NCI-H187 (cell line): ENCODE measurements at regions not wholly inside any gene's neighbourhood (a gene's known extent, or its start where the extent isn't known, plus 50 kb on each side); places are given as distances from the start of the nearest gene placed in this dataset.
"Not testable (repeated sequence)": the region's sequence is repeated elsewhere in the genome, so short reads cannot be mapped to it uniquely, and the experiment has no call there.

ENCODE experiments used
- DNase-seq, 2 experiments: peaks; one replicate each; lab custom pipeline; 2025; lab: John Stamatoyannopoulos, UW

GRCh38 chr6:22208026-22208425, 88.8 kb downstream of the PRL start:
- no peak for DNase-seq

- no peak for DNase-seq
Measured at GRCh38 chr6:22214314-22214713, 82.5 kb downstream of the PRL start.

- DNase-seq, result not testable (repeated sequence)
Measured at GRCh38 chr6:22215474-22215873, 81.4 kb downstream of the PRL start.

- DNase-seq, result no peak
Measured at GRCh38 chr6:22218410-22218809, 78.4 kb downstream of the PRL start.

- DNase-seq, result no peak
Measured at GRCh38 chr6:22219925-22220324, 76.9 kb downstream of the PRL start.

GRCh38 chr6:22221211-22221610, 75.6 kb downstream of the PRL start:
- DNase-seq, result no peak

- DNase-seq, result no peak
Measured at GRCh38 chr6:22221630-22222029, 75.2 kb downstream of the PRL start.

- DNase-seq, result no peak
Measured at GRCh38 chr6:22222469-22222868, 74.4 kb downstream of the PRL start.

- DNase-seq, result no peak
Measured at GRCh38 chr6:22227824-22228610, 68.8 kb downstream of the PRL start.

GRCh38 chr6:22231050-22231449, 65.8 kb downstream of the PRL start:
- DNase-seq, result no peak

GRCh38 chr6:22231616-22232015, 65.2 kb downstream of the PRL start:
- no peak for DNase-seq

- DNase-seq, result no peak
Measured at GRCh38 chr6:22236626-22237414, 60.0 kb downstream of the PRL start.
